ENCODE measurements at regions not wholly inside any gene's neighbourhood (a gene's known extent, or its start where the extent isn't known, plus 50 kb on each side); places are given as distances from the start of the nearest gene placed in this dataset.

GRCh38 chr2:199055336-199055735, 402.4 kb downstream of the SATB2 start:
- TF ChIP-seq CTCF (IDR thresholded peaks at IDR 0.05) (no peak), POLR2A (IDR thresholded peaks at IDR 0.05) (no peak)
